NCI-H524 (cell line): ENCODE measurements at regions not wholly inside any gene's neighbourhood (a gene's known extent, or its start where the extent isn't known, plus 50 kb on each side); places are given as distances from the start of the nearest gene placed in this dataset.
"Not testable (repeated sequence)": the region's sequence is repeated elsewhere in the genome, so short reads cannot be mapped to it uniquely, and the experiment has no call there.

Experiments
- DNase-seq, 2 experiments: peaks; one replicate each; lab custom pipeline; 2025; lab: John Stamatoyannopoulos, UW

DNA sequence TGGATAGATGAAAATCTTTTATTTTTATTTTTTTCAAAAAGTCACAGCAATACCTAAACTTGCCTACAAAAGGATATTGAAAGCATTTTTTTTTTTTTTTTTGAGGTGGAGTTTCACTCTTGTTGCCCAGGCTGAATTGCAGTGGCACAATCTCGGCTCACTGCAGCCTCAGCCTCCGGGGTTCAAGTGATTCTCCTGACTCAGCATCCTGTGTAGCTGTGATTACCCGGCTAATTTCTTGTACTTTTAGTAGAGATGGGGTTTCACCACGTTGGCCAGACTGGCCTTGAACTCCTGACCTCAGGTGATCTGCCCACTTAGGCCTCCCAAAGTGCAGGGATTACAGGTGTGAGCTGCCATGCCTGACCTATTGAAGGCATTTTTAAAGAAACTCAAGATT, 69.1 kb upstream of the DGKB start:
- DNase-seq = not testable (repeated sequence)

DNA sequence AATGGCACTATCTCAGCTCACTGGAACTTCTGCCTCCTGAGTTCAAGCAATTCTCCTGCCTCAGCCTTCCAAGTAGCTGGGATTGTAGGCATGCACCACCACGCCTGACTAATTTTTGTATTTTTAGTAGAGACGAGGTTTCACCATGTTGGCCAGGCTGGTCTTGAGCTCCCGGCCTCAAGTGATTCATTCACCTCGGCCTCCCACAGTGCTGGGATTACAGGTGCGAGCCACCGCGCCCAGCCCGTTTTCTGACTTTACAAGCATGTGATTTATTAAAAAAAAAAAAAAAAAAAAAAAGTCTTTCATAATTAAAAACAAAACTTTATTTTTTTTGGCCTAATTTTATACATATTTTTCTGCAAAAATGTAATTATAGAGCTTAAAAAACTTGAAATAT, 64.8 kb upstream of the DGKB start:
- DNase-seq = not testable (repeated sequence)

DNA sequence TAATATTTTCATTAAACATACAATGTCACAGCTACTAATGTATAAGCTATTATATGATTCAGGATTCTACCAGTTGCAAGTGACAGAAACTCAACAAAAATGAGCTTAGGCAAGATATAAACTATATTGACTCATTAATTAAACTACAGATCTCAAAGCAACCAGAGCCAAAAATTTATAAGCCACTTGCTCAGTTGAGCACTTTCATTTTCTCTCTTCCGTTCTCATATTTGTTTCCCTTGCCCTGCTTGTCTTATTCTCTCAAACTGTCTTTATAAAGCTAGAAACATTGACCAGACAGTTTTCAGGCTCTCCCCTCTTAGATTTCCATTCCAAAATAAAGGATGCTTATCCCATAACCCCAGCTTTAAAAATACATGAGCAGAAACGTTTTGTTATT, 60.2 kb upstream of the DGKB start:
- DNase-seq = no peak

DNA sequence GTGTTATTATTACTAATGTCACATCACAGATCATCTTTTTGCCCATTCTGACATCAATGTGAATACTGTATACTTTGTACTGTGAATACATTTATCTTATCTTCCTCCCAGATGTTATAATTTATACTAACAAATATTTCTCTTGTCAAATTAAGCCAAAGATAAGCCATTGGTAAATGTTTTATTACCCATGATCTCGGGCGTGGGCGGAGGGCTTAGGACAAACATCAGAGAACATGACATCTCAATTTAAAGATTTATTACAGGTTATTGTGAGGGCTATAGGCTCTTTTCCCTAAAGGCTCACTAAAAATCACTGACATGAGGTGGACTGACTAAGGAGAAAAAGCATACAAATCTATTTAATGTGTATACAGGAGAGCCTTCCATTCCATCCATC, 58.2 kb upstream of the DGKB start:
- no peak for DNase-seq

DNA sequence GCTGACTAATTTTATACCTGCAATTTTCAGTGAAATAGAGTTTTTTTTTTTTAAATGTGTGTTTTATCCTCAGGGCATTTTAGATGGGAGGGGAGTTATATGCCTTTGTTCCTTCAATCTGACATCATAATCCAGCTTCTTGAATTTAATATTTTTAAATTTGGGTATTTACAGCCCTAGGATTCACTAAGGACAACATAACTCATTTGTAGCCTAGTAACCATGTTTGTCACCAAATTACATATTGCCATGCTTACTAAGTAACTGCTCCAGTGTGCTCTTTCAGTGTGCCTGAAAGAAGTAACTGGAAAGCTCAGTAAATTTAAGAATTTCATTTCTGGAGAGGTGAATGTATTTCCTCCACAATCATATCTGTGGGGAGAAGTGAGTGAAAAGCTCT, 56.8 kb upstream of the DGKB start:
- DNase-seq = no peak

DNA sequence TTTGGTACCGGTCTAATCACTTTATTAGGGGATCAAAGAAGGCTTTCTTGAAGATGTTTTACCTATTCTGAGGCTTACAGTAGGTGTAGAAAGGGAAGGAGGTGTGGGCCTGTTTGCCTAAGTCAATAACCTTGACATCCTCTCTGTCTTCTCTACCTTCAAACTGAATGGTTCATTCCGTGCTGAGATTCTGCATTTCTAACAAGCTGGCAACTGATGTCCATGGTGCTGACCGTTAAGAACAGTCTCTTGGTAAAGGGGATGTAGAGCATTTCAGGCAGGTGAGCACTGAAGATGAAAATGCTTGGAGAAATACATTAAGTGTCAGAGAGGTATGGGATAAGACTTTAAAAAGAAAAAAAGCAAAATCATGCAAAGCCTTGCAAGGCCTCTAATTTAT, 51.5 kb upstream of the DGKB start:
- DNase-seq = no peak
